ENCODE measurements at regions not wholly inside any gene's neighbourhood (a gene's known extent, or its start where the extent isn't known, plus 50 kb on each side); places are given as distances from the start of the nearest gene placed in this dataset.
A peak's percentile ranks its signal among the peaks of the same experiment; 100 is the strongest.

DNA sequence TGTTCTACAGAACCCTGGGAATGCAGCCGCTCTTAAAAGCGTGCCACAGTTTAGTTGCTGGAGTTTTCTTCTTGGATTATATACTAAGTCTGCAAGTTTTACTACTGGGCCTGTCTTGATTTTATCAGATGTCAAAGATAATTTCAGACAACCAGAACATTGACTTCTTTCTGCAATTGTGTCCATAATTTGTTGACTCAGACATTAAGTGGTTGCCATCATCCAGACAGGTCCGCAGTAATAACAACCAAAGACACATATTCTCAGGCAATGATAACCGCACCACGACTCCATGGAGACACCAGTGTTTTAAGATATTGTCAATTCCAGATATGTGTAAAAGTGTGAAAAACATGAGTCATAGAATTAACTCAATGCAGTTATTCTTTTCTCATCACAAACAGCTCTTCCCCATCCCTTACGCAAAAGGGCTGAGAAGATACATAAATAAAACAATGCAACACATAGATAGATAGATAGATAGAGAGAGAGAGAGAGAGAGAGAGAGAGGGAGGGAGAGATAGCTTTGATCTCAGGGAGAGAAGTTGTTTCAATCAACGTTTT, 90.4 kb upstream of the FMN2 start:
- H3K27me3 ChIP-seq (ENCODE audit: insufficient read depth in 3 of 3, low read length in 2 of 3) = peaks cover 0 to 29% (median 11%) of the 10 kb centered on the region in 3 donors
- WGBS, 3 donors = 79 to 85% (median 83%) methylated on average over 7 of the region's 7 CpGs
- no peak for ATAC-seq

DNA sequence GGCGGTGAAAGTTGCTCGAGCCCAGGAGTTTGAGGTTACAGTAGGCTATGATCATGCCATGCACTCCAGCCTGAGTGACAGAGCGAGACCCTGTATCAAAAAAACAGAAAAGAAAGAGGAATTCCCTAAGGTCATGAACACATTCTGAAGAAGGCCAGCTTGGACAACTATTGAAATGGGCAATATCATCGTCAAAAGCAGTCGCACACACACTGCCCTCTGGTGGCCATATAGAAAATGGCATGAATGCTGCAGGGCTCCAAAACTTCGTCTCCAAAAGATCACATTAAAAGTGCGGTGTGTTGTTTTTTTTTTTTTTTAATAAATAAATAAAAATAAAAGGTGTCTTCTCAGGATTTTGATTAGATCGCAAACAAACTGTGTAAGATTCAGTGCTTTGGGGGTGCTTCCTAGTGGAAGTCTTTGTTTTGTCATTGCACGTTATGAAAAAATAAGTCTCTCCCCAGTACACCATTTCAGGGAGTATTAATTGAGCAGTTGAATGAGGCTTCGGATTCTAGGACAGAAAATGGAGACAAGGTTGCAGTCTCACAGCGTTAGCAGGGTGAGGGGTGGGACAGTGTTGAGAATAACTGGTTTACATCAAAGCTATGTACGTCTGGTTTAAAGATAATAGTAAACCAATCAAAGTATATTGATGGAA, 87.5 kb upstream of the FMN2 start:
- intact Hi-C loops (cut with DNase I) = no loop called here
- DNase-seq (no peak), ATAC-seq (no peak)
- Histone ChIP-seq H3K4me3 (no peak overlapping the region), H3K27me3 (ENCODE audit: insufficient read depth in 3 of 3, low read length in 2 of 3) (peaks cover 0 to 6% (median 0%) of the 10 kb centered on the region in 3 donors), H3K36me3 (ENCODE audit: insufficient read depth in 1 of 2, low read depth in 1 of 2) (no peaks in the 10 kb centered on the region), H3K27ac (no peak overlapping the region), H3K9me3 (no peaks in the 10 kb centered on the region), H3K4me1 (no peaks in the 10 kb centered on the region)
- 57 to 62% (median 61%) methylated on average over 12 of the region's 12 CpGs for WGBS, 3 donors
- peak; percentile 40 for TF ChIP-seq CTCF (IDR thresholded peaks at IDR 0.05)

More for the DNA sequence above, 90.4 kb upstream of the FMN2 start:
- Histone ChIP-seq H3K36me3 (ENCODE audit: insufficient read depth in 1 of 2, low read depth in 1 of 2) (no peaks in the 10 kb centered on the region), H3K4me1 (no peaks in the 10 kb centered on the region), H3K9me3 (no peaks in the 10 kb centered on the region), H3K4me3 (no peak overlapping the region), H3K27ac (no peak overlapping the region)
- no peak for TF ChIP-seq CTCF (IDR thresholded peaks at IDR 0.05)
- intact Hi-C loops (cut with DNase I) = no loop called here
- DNase-seq = no peak

DNA sequence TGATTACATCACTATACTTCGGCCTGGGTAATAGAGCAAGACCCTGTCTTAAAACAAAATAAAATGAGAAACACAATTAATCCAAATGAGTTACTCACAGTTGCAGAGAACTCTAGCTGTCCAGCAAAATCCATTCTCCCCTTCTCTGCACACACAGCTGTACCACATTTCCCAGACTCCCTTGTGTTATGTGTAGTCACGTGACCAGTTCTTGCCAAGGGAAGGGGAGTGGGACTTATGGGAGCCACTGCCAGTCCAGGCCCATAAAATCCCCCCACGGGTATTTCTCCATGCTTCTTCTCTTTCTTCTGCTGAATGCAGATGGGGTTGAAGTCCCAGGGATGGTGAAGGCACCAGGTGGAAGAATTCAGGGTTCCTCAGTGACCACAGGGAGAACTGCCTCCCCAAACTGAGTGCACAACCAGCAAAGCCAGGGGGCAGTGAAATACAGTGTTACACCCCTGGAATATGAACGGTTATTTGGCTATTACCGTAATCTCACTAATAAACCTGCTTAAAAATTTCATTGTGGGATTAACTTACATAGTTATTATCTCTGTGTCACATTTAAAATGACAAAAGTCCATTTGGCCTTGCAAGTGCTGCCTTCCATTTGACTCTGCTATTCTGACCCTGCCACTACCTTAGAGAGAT, 85.6 kb upstream of the FMN2 start:
- Histone ChIP-seq H3K27ac (no peak overlapping the region), H3K9me3 (no peaks in the 10 kb centered on the region), H3K27me3 (ENCODE audit: insufficient read depth in 3 of 3, low read length in 2 of 3) (no peaks in the 10 kb centered on the region), H3K36me3 (ENCODE audit: insufficient read depth in 1 of 2, low read depth in 1 of 2) (no peaks in the 10 kb centered on the region), H3K4me3 (no peak overlapping the region), H3K4me1 (no peaks in the 10 kb centered on the region)
- WGBS, 3 donors = 68 to 76% (median 73%) methylated on average over 5 of the region's 5 CpGs
- intact Hi-C loops (cut with DNase I) = no loop called here
- TF ChIP-seq CTCF (IDR thresholded peaks at IDR 0.05) = no peak
- DNase-seq (no peak), ATAC-seq (no peak)

- 16 to 34% (median 21%) methylated on average over 5 of the region's 5 CpGs for WGBS, 3 donors
- no peak for ATAC-seq
- Histone ChIP-seq H3K4me3 (no peak overlapping the region), H3K36me3 (ENCODE audit: insufficient read depth in 1 of 2, low read depth in 1 of 2) (no peaks in the 10 kb centered on the region), H3K27ac (no peak overlapping the region), H3K4me1 (no peaks in the 10 kb centered on the region), H3K9me3 (no peaks in the 10 kb centered on the region), H3K27me3 (ENCODE audit: insufficient read depth in 3 of 3, low read length in 2 of 3) (no peaks in the 10 kb centered on the region)
- no peak for DNase-seq
- no peak for TF ChIP-seq CTCF (IDR thresholded peaks at IDR 0.05)
- intact Hi-C loops (cut with DNase I) = no loop called here
Observed at GRCh38 chr1:240008298-240008697, 83.4 kb upstream of the FMN2 start.
